ENCODE measurements at regions not wholly inside any gene's neighbourhood (a gene's known extent, or its start where the extent isn't known, plus 50 kb on each side); places are given as distances from the start of the nearest gene placed in this dataset.
"Not testable (repeated sequence)": the region's sequence is repeated elsewhere in the genome, so short reads cannot be mapped to it uniquely, and the experiment has no call there.

DNA sequence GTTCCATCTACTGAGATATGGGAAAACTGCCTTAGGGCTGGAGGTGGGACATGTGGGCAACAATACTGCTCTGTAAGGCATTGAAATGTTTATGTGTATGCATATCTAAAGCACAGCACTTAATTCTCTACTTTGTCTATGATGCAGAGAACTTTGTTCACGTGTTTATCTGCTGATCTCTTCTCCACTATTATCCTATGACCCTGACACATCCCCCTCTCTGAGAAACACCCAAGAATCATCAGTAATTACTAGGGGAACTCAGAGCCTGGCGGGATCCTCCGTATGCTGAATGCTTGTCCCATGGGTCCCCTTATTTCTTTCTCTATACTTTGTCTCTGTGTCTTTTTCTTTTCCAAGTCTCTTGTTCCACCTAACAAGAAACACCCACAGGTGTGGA lies 63.8 kb downstream of the OR4A15 start:
- not testable (repeated sequence) for DNase-seq (ENCODE audit: low read depth)

DNA sequence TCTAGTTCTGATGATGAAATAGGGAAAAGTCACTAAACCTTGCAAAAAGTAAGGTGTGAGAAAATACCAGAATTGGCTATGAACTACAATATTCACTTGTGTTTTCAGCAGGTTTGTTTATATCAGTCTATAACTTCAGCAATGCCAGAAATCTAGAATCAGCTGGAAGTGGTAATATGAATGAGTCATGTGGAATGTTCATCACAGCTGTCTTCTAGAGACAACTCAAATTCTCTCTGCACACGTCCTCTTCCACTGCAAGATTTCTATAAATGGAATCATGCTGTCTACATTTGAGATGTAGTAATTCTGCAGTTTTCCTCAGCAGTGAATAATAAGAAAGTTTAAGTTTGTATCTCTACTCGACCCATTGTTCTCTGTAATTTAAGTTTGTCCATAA lies 89.9 kb downstream of the OR4A15 start:
- DNase-seq (ENCODE audit: low read depth) = peak; percentile 33

DNA sequence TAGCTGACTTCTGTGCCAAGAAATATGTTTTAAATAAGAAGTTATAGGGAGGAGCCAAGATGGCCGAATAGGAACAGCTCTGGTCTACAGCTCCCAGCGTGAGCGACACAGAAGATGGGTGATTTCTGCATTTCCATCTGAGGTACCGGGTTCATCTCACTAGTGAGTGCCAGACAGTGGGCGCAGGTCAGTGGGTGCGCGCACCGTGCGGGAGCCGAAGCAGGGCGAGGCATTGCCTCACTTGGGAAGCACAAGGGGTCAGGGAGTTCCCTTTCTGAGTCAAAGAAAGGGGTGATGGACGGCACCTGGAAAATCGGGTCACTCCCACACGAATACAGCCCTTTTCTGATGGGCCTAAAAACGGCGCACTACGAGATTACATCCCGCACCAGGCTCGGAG lies 92.1 kb downstream of the OR4A15 start:
- DNase-seq (ENCODE audit: low read depth) = not testable (repeated sequence)

DNA sequence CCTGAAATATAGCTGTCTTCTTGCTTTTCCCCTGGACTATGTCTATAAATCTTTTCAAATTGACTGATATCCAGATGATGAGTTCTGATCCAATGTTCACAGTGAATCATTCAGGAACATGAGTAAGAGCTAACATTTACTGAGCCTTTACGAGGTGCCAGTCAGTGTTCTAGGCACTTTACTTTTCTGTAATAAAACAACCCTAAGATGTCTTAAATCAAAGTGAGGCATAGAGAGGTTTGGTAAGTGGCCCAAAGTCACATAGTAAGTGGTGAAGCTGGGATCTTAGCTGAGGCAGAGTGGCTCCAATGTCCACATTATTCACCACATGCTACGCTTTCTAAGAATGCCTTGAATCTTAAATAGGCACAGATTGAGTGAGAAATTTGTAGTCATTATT lies 79.9 kb upstream of the OR4C15 start:
- DNase-seq (ENCODE audit: low read depth) = no peak

DNA sequence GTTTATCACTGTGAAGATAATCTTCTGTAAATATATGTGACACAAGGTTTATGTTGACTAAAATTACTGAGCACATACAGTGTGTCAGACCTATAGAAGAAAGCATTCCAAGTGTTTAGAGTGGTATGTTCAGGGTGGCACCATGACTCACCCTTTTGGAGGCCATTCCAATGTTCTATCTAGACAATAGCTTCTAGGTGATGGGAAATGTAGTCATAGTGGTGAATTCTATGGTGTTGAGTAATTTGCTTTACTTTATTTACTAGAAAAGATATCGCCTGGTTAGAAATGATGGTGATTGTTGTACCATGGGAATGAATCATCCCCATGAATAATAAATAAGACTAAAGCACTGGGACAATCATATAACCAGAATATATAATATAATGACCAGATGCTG lies 72.9 kb upstream of the OR4C15 start:
- DNase-seq (ENCODE audit: low read depth) = peak; percentile 30

DNA sequence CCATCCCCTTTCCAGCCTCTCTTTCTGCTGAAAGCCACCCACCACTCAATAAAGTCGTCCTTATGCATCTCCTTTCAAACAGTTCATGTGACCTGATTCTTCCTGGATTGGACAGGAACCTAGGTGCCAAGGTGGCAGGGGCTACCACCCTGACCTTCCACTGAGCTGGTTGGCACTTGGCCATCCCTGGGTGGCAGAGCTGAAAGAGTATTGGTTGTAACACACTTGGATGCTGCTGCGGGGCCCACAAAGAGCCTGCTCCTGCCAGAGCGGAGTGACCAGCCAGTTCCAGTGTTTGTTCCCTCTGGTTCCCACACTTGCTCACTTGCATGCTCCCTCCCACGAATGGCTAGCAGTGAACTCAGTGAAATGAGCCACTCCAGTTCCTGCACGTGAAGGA lies 57.2 kb upstream of the OR4C15 start:
- no peak for DNase-seq (ENCODE audit: low read depth)

DNA sequence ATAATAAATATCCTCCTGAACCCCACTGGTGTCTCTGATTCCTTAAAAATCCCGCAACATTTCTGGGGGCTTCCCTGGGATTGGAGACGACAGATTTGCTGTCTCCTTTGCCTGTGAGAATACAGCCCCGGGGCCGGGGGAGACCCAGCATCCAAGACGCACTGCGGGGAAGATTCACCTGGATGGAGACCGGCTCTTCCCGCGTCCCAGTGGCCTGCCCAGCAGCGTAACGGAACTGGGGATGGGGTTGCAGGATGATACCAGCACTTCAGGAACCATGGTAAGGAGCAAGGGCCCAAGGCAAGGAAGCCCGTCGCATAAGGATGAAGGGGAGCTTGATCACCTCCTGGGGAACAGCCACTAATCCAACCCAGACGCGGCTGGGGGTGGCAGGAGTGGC lies 53.3 kb upstream of the OR4C15 start:
- DNase-seq (ENCODE audit: low read depth) = no peak

DNA sequence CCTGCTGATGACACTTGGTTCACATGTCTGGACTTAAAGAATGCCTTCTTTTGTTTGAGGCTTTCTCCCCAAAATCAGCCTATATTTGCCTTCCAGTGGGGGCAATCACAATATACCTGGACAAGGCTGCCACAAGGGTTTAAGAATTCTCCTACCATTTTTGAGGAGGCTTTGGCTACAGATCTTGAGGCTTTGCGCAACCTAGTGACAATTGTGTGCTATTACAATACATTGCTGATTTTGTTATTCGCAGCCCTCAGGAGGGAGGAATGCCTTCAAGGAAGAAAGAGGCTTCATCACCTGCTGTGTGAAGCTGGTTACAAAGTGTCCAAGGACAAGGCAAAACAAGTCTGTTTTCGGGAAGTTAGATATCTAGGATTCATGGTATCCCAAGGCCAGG lies 50.8 kb upstream of the OR4C15 start:
- no peak for DNase-seq (ENCODE audit: low read depth)
